ENCODE measurements at regions not wholly inside any gene's neighbourhood (a gene's known extent, or its start where the extent isn't known, plus 50 kb on each side); places are given as distances from the start of the nearest gene placed in this dataset.

- H3K4me3 ChIP-seq (replicated peaks in 1 of 3; ENCODE audit: insufficient read depth in 1 of 3, low read depth in 2 of 3, low read length in 3 of 3) = no peak overlapping the region
- no peaks in the 10 kb centered on the region for H3K27me3 ChIP-seq (ENCODE audit: control insufficient read depth in 1 of 2, insufficient read depth in 2 of 2, low read length in 2 of 2)
- H3K4me2 ChIP-seq (ENCODE audit: low read depth, low read length) = no peak overlapping the region
- FAIRE-seq = no peak
- no peak overlapping the region for H2AFZ ChIP-seq (ENCODE audit: low read length)
- ATAC-seq = no peak
- no peaks in the 10 kb centered on the region for H4K20me1 ChIP-seq (ENCODE audit: insufficient read depth, low read length)
- POLR2A ChIA-PET = no interaction called here
- BruUV-seq (replicated peaks) = no TSS peak
- H3K27ac ChIP-seq (ENCODE audit: extremely low read length, insufficient read depth, low read length) = no peak overlapping the region
- TF ChIP-seq ZSCAN20 (CRISPR knock-in tag; IDR thresholded peaks at IDR 0.05; ENCODE audit: borderline replicate concordance) (no peak), ZNF331 (CRISPR knock-in tag; IDR thresholded peaks at IDR 0.05) (no peak), ZFAT (CRISPR knock-in tag; conservative IDR thresholded peaks at IDR 0.05) (no peak), TGIF2 (CRISPR knock-in tag; IDR thresholded peaks at IDR 0.05) (no peak), EP300 (IDR thresholded peaks at IDR 0.05; ENCODE audit: low read depth in 2 of 2, low read length in 2 of 2) (no peak), EP300 (CRISPR knock-in tag; IDR thresholded peaks at IDR 0.05; ENCODE audit: borderline replicate concordance) (no peak), CENPX (CRISPR knock-in tag; IDR thresholded peaks at IDR 0.05) (no peak), ZNF251 (CRISPR knock-in tag; IDR thresholded peaks at IDR 0.05) (no peak), MAF1 (CRISPR knock-in tag; IDR thresholded peaks at IDR 0.05; ENCODE audit: borderline replicate concordance) (no peak), JUN (CRISPR knock-in tag; IDR thresholded peaks at IDR 0.05) (no peak), NR3C1 (CRISPR knock-in tag; IDR thresholded peaks at IDR 0.05) (no peak), CENPBD1 (CRISPR knock-in tag; IDR thresholded peaks at IDR 0.05; ENCODE audit: borderline replicate concordance, low read depth) (no peak), IKZF1 (IDR thresholded peaks at IDR 0.05) (no peak), ZNF260 (CRISPR knock-in tag; IDR thresholded peaks at IDR 0.05; ENCODE audit: borderline replicate concordance, low read depth) (no peak), SOX6 (IDR thresholded peaks at IDR 0.05) (no peak), SOX6 (CRISPR knock-in tag; IDR thresholded peaks at IDR 0.05) (no peak), ZNF33A (CRISPR knock-in tag; IDR thresholded peaks at IDR 0.05; ENCODE audit: borderline replicate concordance) (no peak), PLRG1 (conservative IDR thresholded peaks at IDR 0.05) (no peak), ERF (CRISPR knock-in tag; IDR thresholded peaks at IDR 0.05) (no peak)
- TF ChIP-seq, protein P1, sequence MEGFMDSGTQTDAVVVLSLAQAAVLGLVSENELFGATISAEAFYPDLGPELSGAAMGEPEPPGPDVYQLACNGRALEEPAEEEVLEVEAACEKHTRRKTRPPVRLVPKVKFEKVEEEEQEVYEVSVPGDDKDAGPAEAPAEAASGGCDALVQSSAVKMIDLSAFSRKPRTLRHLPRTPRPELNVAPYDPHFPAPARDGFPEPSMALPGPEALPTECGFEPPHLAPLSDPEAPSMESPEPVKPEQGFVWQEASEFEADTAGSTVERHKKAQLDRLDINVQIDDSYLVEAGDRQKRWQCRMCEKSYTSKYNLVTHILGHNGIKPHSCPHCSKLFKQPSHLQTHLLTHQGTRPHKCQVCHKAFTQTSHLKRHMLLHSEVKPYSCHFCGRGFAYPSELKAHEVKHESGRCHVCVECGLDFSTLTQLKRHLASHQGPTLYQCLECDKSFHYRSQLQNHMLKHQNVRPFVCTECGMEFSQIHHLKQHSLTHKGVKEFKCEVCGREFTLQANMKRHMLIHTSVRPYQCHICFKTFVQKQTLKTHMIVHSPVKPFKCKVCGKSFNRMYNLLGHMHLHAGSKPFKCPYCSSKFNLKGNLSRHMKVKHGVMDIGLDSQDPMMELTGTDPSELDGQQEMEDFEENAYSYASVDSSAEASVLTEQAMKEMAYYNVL (CRISPR knock-in tag; IDR thresholded peaks at IDR 0.05; ENCODE audit: borderline replicate concordance) = no peak
- TF ChIP-seq, protein P2, sequence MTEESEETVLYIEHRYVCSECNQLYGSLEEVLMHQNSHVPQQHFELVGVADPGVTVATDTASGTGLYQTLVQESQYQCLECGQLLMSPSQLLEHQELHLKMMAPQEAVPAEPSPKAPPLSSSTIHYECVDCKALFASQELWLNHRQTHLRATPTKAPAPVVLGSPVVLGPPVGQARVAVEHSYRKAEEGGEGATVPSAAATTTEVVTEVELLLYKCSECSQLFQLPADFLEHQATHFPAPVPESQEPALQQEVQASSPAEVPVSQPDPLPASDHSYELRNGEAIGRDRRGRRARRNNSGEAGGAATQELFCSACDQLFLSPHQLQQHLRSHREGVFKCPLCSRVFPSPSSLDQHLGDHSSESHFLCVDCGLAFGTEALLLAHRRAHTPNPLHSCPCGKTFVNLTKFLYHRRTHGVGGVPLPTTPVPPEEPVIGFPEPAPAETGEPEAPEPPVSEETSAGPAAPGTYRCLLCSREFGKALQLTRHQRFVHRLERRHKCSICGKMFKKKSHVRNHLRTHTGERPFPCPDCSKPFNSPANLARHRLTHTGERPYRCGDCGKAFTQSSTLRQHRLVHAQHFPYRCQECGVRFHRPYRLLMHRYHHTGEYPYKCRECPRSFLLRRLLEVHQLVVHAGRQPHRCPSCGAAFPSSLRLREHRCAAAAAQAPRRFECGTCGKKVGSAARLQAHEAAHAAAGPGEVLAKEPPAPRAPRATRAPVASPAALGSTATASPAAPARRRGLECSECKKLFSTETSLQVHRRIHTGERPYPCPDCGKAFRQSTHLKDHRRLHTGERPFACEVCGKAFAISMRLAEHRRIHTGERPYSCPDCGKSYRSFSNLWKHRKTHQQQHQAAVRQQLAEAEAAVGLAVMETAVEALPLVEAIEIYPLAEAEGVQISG (CRISPR knock-in tag; IDR thresholded peaks at IDR 0.05) = no peak
- no peak for DNase-seq (ENCODE audit: low spot score)
- no peaks in the 10 kb centered on the region for H3K4me1 ChIP-seq (ENCODE audit: insufficient read depth, low read length)
- no peaks in the 10 kb centered on the region for H3K9me3 ChIP-seq (ENCODE audit: low read length)
- H3K36me3 ChIP-seq (replicated peaks in 1 of 2; ENCODE audit: control insufficient read depth in 1 of 2, insufficient read depth in 2 of 2, low read length in 2 of 2) = no peaks in the 10 kb centered on the region
- 37% methylated on average over 3 of the region's 3 CpGs for whole genome bisulfite sequencing (ENCODE audit: low lambda C conversion rate)
- intact Hi-C loops (cut with micrococcal nuclease; ENCODE audit: unreplicated experiment) (no loop called here), in situ Hi-C loops (cut with HindIII; ENCODE audit: extremely low pct_ligation_motif_present, low pct_unique_long_range_greater_than_20kb) (no loop called here)
- no peak overlapping the region for H3K9ac ChIP-seq (ENCODE audit: insufficient read depth, low read depth, low read length)
- CTCF ChIA-PET (ENCODE audit: low intra/inter-chr PET ratio, low total read pairs) = no interaction called here
- no peaks in the 10 kb centered on the region for H3K79me2 ChIP-seq (ENCODE audit: insufficient read depth, low read length)
Measured at GRCh38 chr6:99836471-99836870, 157.6 kb downstream of the MCHR2 start.
